ENCODE measurements at regions not wholly inside any gene's neighbourhood (a gene's known extent, or its start where the extent isn't known, plus 50 kb on each side); places are given as distances from the start of the nearest gene placed in this dataset.

GRCh38 chr4:154958621-154959358, 177.7 kb downstream of the RBM46 start:
- Mint-ChIP-seq H3K4me3 (ENCODE audit: unreplicated experiment) (no peak overlapping the region), H3K36me3 (ENCODE audit: low read depth, unreplicated experiment) (no peaks in the 10 kb centered on the region), H3K27ac (ENCODE audit: unreplicated experiment) (no peak overlapping the region), H3K27me3 (ENCODE audit: unreplicated experiment) (peaks cover 4% of the 10 kb centered on the region), H3K9me3 (ENCODE audit: unreplicated experiment) (no peaks in the 10 kb centered on the region), H3K4me1 (ENCODE audit: unreplicated experiment) (no peaks in the 10 kb centered on the region)
- no peak for TF ChIP-seq CTCF (IDR thresholded peaks at IDR 0.05; ENCODE audit: unreplicated experiment)
- no peak for DNase-seq (ENCODE audit: low spot score)

GRCh38 chr4:154959756-154960155, 178.7 kb downstream of the RBM46 start:
- Mint-ChIP-seq H3K27ac (ENCODE audit: unreplicated experiment) (no peak overlapping the region), H3K4me1 (ENCODE audit: unreplicated experiment) (no peaks in the 10 kb centered on the region)
- TF ChIP-seq CTCF (IDR thresholded peaks at IDR 0.05; ENCODE audit: unreplicated experiment): no peak

GRCh38 chr4:154960476-154960875, 179.4 kb downstream of the RBM46 start:
- Mint-ChIP-seq H3K27ac (ENCODE audit: unreplicated experiment) (no peak overlapping the region), H3K4me1 (ENCODE audit: unreplicated experiment) (no peaks in the 10 kb centered on the region), H3K36me3 (ENCODE audit: low read depth, unreplicated experiment) (no peaks in the 10 kb centered on the region), H3K9me3 (ENCODE audit: unreplicated experiment) (no peaks in the 10 kb centered on the region), H3K27me3 (ENCODE audit: unreplicated experiment) (peaks cover 4% of the 10 kb centered on the region), H3K4me3 (ENCODE audit: unreplicated experiment) (no peak overlapping the region)
- no peak for DNase-seq (ENCODE audit: low spot score)
- no peak for TF ChIP-seq CTCF (IDR thresholded peaks at IDR 0.05; ENCODE audit: unreplicated experiment)

More at GRCh38 chr4:154959756-154960155, 178.7 kb downstream of the RBM46 start:
- H3K27me3 Mint-ChIP-seq (ENCODE audit: unreplicated experiment): peaks cover 4% of the 10 kb centered on the region
- no peaks in the 10 kb centered on the region for H3K36me3 Mint-ChIP-seq (ENCODE audit: low read depth, unreplicated experiment)
- no peak for DNase-seq (ENCODE audit: low spot score)
- no peaks in the 10 kb centered on the region for H3K9me3 Mint-ChIP-seq (ENCODE audit: unreplicated experiment)
- H3K4me3 Mint-ChIP-seq (ENCODE audit: unreplicated experiment): no peak overlapping the region

GRCh38 chr4:154961263-154961662, 180.2 kb downstream of the RBM46 start:
- no peak overlapping the region for H3K4me3 Mint-ChIP-seq (ENCODE audit: unreplicated experiment)
- no peak overlapping the region for H3K27ac Mint-ChIP-seq (ENCODE audit: unreplicated experiment)
- H3K4me1 Mint-ChIP-seq (ENCODE audit: unreplicated experiment): no peaks in the 10 kb centered on the region
- TF ChIP-seq CTCF (IDR thresholded peaks at IDR 0.05; ENCODE audit: unreplicated experiment): no peak
- DNase-seq (ENCODE audit: low spot score): no peak
- peaks cover 4% of the 10 kb centered on the region for H3K27me3 Mint-ChIP-seq (ENCODE audit: unreplicated experiment)
- no peaks in the 10 kb centered on the region for H3K9me3 Mint-ChIP-seq (ENCODE audit: unreplicated experiment)
- no peaks in the 10 kb centered on the region for H3K36me3 Mint-ChIP-seq (ENCODE audit: low read depth, unreplicated experiment)

- no peaks in the 10 kb centered on the region for H3K4me1 Mint-ChIP-seq (ENCODE audit: unreplicated experiment)
Observed at GRCh38 chr4:154973244-154974035, 192.4 kb downstream of the RBM46 start.

More at GRCh38 chr4:154973244-154974035, 192.4 kb downstream of the RBM46 start:
- Mint-ChIP-seq H3K9me3 (ENCODE audit: unreplicated experiment) (no peaks in the 10 kb centered on the region), H3K36me3 (ENCODE audit: low read depth, unreplicated experiment) (no peaks in the 10 kb centered on the region), H3K4me3 (ENCODE audit: unreplicated experiment) (no peak overlapping the region), H3K27ac (ENCODE audit: unreplicated experiment) (no peak overlapping the region), H3K27me3 (ENCODE audit: unreplicated experiment) (no peaks in the 10 kb centered on the region)
- no peak for DNase-seq (ENCODE audit: low spot score)
- no peak for TF ChIP-seq CTCF (IDR thresholded peaks at IDR 0.05; ENCODE audit: unreplicated experiment)

All from endothelial cell (in vitro differentiated cells).